Hippocampal formation (tissue), 2 donors: ENCODE measurements at regions not wholly inside any gene's neighbourhood (a gene's known extent, or its start where the extent isn't known, plus 50 kb on each side); places are given as distances from the start of the nearest gene placed in this dataset.

ENCODE experiments used
- DNase-seq, 2 donors: peaks; one replicate each; lab custom pipeline; 2025; lab: John Stamatoyannopoulos, UW

DNA sequence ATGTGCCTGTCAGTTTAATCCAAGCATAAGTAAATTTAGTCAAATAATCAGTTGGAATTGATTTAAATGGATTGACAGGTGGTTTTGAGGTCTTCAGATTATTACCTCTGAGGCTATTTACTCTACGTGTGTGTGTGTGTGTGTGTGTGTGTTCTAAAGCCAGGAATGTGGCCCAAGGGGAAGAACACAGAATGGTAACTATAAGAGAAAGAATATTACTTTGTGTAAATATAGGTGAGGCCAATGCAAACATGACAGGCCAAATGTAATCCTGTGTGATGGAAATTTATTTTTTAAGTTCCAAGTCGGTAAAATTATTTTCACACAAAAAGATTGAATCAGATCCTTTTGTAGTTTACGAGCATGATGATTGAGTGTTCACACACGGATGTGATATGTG, 390.0 kb downstream of the PLK2 start:
- DNase-seq = no peak

DNA sequence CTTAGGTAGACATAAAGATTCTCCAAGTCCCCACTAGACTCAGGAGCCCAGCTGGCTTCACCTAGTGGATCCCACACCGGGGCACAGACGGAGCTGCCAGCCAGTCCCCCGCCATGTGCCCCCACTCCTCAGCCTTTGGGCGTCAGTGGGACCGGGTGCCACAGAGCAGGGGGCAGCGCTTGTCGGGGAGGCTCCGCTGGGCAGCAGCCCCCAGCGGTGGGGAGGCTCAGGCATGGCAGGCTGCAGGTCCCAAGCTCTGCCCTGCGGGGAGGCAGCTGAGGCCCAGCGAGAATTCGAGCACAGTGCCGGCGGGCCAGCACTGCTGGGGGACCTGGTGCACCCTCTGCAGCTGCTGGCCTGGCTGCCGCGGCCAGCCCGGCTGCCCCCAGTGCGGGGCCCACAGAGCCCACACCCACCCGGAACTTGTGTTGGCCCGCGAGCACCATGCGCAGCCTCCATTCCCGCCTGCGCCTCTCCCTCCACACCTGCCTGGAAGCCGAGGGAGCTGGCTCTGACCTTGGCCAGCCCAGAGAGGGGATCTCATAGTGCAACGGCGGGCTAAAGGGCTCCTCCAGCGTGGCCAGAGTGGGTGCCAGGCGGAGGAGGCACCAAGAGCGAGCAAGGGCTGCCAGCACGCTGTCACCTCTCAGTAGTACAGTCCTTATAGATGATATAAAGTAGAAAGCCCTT, 390.7 kb downstream of the PLK2 start:
- no peak for DNase-seq

DNA sequence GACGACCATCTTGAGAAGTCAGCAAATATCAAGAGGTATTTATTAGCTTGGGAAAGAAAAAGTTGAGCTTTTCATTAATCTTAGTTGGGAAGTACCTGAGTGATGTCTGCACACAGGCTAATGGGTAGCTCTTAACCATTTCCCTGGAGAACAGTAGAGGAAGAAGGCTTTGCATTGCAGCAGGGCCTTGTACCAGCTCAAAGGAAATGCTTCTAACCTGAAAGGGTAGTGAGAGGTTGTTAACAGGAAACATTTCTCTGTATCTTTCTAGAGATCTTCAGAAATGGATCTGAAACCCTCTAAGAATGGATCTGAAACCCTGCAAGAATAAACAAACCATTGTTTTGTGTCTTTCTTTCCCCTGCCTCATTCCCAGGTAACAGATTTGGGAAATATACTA, 393.3 kb downstream of the PLK2 start:
- no peak for DNase-seq

DNA sequence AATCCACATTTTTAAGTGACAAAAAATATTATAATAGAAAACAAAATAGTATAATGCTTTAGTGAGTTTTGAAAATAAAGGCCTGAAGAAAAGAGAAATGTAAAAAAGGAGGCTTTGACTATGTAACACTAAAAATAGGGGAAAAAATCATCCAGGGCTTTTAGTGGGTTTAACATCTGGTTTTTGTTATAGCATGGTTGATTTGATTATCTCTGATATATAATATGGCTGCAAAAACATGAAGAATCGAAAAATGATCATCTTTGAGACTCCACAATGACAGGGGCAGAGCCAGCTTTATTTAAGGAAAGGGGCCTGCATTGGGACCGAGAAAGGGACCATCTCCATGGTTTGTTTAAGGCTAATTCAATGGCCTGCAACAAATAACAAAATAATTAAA, 393.8 kb downstream of the PLK2 start:
- no peak for DNase-seq

DNA sequence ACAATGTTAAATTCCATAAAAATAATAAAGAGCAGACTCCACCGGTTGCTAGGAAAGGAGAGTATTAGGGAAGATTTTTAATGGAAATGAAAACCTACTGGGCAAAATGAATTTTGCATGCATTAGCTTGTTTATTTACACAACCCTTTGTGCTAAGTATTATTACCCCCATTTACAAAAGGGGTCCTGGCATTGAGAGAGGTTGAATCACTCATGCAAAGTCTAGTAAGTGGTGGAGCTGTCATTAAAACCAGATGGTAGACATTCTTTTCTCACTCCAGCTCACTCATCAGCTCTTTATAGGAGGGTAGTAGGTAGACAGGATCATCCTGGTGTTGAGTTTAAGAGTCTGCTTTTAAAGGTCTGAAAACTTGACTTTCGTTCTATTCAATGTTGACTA, 395.1 kb downstream of the PLK2 start:
- DNase-seq = no peak

DNA sequence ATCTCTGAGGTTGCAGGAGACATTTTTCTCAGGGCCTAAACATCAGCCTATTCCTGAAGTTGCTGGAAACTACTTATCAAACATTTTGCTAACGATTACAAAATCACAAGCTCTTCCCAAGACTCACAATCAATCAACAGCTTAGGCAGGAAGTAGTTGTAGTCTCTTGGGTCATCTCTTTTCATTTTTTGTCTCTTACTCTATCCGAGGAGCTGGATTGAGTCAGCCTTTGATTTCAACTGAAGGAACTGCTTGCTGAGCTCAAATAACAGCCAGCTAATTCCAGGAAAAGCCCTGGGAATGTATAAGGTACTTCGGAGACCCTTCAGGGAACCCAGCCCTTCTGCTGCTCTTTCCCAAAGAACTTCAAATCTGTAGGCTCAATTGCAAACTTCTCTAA, 398.9 kb downstream of the PLK2 start:
- DNase-seq = no peak

DNA sequence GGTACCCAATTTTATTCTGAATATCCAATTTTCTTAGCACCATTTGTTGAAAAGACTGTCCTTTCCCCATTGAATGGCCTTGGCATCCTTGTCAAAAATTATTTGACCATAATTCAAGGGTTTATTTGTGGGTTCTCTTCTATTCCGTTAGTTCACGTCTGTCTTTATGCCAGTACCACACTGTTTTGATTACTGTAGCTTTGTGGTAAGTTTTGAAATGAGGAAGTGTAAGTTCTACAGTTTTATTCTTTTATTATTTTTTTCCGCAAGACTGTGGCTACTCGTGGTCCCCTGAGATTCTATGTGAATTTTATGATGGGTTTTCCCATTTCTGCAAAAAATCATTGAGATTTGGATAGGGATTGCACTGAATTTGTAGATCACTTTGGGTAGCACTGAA, 402.6 kb downstream of the PLK2 start:
- no peak for DNase-seq

DNA sequence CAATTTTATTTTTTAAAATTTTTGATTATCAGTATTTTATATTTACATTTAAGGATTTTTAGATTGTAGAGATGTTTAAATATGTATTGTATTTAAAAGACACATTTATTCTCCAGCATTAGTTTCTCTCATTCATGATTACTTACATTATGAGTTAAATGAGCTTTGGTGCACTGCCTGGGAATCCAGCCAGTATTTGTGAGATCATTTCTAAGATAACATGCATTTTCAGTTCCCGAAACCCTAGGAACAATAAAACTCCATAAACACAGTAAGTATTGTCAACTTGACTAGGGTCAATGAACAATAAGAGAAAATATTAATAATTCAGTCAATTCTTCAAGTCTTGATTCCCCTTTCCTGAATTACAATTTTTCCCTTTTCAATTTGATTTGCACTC, 403.3 kb downstream of the PLK2 start:
- no peak for DNase-seq

DNA sequence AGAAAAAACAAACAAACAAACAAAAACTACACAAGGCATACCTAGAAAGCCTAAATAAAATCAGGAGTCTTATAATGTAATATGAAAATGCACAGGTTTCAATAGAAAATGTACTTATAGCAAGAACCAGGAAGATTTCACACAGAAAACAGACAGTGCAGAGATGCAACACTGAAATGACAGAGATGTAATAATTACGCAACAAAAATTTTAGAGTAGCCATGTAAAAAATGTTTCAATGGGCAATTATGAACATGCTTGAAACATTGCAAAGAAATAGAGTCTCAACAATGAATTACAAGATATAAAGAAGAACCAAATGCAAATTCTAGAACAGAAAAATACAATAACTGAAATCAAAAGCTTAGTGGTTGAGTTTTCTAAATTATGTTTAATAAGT, 405.9 kb downstream of the PLK2 start:
- no peak for DNase-seq

DNA sequence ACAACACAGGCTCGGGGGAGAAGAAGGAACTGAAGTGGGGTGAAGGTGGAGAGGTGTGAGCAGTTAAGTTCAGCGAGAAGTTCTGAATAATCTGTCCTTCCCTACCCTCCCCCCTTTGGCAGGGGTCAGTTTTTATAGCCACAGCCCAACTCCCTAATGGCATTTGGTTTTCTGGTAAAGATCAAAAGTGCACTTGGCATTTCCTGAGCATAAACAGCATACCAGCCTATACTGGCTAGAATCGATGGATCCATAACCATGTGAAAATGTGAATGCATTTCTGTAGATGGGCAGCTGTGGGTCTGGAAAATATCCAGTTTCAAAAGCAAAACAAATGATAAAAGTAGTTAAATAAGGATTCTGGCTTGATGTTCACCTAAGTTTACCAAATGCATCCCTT, 410.9 kb downstream of the PLK2 start:
- no peak for DNase-seq

DNA sequence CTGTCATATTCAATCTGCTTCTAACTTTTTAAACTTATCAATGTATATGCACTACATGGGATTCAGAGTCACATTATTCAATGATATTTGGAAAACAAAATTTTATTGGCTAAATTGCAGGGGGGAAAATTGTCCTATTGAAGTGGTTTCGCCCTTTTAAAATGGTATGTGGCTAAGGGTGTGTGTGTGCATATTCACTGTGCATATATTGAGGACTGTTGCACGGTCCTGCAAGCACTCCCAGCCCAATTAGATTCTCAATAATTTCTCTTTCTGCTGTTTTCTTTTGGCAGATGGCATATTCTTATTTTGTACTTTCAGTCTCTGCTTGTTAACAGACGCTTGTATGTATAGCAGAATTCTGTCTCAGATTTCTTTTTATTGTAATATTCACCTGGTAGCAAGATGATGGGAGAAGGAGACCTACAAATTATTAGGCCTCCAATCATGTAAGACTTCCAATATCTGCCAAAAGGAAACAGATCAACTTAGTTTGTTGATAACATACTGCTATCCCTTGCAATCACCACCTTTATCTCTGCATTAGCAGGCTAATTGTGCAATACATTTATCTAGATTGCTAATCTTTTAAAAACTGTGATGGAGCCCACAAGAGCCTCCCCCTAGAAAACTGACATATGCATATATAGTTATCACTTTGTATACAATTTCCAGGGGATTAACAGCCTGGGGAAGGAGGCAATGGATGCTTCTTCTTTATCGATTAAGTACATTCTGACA, 411.5 kb downstream of the PLK2 start:
- no peak for DNase-seq

DNA sequence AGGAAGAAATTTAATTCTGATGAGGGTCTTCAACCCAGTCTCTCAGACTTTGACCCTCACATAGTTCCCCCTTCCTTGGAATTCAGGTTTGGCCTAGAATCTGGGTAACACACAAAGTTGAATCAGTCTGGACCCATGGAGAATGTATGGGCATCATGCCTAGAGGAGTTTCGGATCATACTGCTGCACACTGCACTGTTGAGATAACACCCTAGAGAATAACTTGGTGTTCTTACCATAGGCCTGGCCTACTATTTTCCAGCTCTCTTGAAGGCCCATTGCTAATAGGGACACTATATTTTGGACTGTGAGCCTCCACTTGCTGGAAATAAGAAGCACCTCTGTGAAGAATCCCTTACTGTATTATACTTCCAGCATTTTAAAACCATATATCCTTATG, 413.5 kb downstream of the PLK2 start:
- DNase-seq = no peak

DNA sequence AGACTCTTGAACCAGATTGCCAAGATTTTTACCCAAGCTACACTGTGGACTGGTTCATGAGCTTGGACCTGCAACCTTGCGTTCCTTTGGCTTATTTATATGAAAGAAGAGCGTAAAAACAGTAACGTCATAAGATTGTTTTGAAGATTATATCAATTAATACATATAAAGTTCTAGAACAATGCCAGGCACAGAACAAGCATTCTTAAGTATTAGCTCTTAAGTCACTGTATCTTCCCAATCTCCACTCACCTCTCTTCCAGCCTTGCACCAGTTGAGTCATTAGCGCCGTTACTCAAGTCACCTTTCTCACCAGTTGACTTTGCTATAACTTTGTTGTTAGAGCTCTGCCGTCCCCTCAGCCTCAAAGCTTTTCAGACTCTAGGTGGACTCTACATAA, 415.7 kb downstream of the PLK2 start:
- no peak for DNase-seq

DNA sequence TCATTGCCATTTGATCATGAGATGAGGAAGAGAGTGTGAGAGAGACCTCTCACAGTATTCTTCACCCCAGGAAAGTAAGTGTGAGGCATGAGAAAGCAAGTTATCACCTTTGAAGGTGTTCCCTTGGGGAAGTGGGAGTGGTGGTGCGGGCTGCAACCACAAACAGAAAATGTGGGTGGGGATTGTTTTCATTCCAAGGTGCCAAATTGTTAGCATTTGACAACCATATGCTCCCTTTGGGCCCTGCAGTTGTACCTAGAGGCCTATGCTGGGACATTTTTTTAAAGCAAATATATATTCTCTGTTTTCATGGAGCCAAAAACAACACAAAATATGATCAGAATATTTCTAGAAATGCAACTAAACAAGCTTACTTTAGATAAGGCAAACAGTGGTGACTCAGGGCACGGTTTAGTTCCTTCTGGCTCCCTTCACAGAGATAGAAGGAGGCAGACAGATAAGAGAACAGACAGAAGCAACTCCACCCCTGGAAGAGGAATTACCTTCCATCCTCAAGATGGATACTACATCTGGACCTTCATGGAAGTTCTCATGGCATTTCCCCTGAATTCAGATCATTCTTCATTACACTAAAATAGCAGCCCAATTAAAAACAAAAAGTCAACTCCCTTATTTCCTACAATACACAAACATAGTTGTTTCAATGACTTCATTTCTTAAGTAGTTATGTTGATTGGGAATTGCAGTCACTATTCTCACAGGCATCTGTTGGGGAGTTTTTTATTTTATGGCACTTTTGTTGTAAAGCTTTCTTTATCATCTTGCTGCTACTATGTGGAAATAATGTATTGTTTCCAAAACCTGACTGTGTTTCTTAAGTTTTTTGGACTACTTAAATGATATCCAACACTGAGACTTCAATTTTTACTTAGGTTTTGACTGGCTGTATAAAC, 416.6 kb downstream of the PLK2 start:
- no peak for DNase-seq

DNA sequence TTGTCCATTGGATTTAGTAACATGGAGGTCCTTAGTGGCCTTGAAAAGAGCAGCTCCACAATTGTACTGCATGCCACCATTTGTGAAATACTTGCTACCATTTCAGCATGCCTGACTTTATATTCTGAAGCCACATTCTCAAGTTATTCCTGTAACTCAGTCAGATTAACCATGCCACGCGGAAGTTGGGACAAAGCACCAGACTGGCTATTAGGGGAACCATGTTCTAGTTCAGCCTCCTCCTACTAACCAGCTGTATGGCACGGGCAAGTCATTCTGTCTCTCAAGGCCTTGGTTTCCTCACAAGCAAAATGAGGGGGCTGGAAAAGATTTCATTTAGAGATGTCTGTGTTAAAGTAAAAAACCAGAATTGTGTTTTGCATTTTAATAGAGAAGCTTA, 418.0 kb downstream of the PLK2 start:
- DNase-seq = no peak

DNA sequence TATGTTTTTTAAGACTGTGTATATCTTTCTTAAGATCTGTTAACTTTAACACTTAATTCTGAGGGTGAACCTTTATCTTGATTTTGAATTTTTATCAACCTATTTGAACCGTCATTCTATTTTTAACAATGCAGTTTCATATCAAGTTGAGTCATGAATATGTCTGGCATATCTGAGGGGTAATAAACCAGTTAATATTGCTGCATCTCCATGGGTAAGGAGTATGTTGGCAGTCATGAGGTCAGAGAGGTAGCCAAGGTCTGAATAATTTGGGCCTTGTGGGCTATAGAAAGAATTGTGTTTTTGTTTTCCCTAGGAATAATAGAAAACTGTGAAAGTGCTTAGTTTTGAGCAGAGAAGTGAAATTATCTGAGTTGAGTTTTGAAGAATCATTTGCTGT, 419.0 kb downstream of the PLK2 start:
- no peak for DNase-seq

DNA sequence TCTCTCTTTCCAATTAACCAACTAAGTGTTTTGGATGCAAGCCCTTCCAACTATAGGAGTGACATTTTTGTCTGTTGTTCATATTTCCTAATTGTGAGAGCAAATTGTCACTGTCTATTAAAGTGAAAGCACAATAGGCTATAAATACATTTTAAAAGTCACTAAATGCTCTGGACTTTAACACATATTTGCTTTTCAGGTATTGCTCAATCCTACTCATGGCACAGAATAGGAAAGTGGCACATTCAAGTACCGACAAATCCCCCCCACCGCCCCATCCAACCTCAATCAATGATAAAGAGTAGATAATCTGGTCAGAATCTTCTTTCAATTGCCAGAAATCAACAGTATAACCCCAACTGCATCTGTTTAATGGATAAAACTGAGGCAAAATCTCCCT, 419.8 kb downstream of the PLK2 start:
- DNase-seq = no peak

DNA sequence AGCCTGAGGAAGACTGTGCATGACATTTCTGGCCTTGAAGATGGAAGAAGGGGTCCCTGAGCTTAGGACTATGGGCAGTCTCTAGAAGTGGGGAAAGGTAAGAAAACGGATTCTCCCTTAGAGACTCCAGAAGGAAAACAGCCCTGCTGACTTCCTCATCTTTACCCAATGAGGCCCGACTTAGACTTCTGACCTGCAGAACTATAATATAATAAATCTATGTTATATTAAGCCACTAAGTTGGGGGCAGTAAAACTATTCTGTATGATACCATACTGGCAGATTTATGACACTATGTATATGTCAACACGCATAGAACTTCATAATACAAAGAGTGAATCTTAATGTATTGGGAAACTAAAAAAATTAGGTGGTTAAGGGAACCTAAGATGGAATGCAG, 422.0 kb downstream of the PLK2 start:
- DNase-seq = no peak

DNA sequence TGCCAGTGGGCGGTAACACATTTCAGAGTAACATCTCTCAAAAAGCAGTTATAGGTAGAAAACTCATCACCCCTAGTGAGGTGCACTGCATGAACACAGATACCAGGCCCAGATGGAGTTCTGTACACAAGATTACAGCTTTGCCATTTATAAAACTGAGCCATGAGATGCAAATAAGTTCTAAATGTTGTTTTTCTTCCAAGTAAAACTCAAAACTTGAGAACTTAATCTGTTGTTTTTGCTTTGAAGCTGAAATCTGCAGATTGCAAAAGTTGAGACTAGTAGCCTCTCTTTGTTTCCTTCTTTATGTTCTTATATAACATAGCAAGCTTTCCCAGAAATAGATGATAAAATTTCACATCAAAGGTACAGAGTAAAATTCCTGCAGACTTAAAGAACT, 434.1 kb downstream of the PLK2 start:
- peak in 1 of 2 donors; percentile 32 for DNase-seq

DNA sequence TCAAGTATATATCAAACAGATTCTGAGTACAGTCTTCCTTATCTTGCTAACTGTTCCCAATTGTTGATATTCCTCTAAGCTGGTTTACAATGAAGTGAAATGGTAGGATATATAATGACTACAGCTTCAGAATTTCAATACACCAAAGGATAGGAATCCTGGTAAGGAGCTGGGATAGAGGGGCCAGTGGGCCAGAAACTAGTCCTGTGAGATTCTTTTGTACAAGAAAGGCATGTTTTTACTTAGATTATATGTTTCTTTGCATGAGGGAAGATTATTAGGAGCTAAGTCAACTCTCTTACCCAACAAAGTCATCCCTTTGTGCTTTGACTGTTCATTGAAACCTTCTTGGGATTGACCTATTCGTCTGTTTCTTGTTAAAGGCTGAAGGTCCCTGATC, 435.7 kb downstream of the PLK2 start:
- DNase-seq = no peak

DNA sequence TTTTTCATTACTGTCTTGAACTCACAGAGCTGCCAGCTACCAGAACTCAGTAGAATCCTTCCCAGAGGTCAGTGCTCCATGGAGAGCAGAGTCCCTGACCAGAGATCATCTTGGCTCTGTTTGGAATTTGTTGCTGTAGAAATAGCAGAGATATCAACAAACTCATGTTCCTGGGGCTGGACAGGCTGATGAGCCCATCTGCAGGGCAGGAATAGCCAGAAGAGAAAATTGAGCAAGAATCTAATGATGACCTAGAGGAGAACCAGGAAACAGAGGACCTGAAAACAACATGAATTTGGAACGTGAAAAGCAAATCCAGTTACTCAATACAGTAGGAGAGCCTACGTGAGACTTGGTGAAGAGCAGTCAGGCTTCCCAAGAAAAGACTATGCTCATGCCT, 437.8 kb downstream of the PLK2 start:
- no peak for DNase-seq

DNA sequence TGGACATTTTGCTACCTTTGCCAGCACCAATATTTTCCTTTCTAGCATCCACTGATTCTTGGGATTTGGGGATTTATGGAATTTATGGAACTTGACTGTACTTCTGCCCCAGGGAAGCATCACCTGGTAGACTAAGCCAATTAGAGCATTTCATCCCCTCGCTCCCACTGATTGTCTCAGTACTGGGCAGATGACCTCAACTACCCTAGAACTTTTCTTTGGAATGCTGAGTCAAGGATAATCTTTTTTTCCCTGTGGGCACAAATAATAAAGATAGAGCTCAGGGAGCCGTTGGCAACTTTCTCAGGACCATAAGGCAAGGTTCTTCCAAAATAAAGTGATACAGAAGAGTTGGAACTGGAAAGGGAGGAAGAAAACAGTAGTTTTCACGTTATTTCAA, 438.4 kb downstream of the PLK2 start:
- no peak for DNase-seq

DNA sequence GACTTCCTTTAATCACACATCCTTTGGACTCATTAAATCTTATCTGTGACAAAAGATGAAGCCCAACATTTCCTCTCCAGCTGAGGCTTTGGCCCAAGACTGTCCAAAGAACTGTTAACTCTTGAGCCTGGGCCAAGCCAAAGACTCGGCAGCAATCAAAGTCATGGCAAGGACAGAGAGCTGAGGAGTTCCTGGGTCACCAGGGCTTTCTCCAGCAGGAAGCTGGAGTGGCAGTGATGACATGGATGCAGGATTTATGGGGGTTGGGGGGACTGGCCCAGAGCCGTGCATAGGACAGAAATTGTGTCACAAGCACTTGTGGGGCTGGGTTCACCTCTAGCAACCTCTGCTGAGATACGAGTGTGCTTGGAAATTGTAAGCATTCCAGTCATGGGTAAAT, 440.3 kb downstream of the PLK2 start:
- DNase-seq = no peak
